SU-DHL-6 (cell line): ENCODE measurements at regions not wholly inside any gene's neighbourhood (a gene's known extent, or its start where the extent isn't known, plus 50 kb on each side); places are given as distances from the start of the nearest gene placed in this dataset.

Experiments used
- CTCF ChIP-seq: fragments of 200-600 bp; sonication (generic); IDR thresholded peaks from one replicate; pipeline ENCODE4 v1.5.1; 2017; ENCODE audit warnings: antibody characterized with exemption, mild to moderate bottlenecking, low read length, moderate library complexity; ENCODE audit not compliant: insufficient read depth, poor library complexity, severe bottlenecking
- EZH2phosphoT487 ChIP-seq: fragments of 200-600 bp; sonication (generic), shearing (Covaris generic); conservative IDR thresholded peaks from 2 replicates; pipeline ENCODE4 v1.6.1; 2018; ENCODE audit warnings: mild to moderate bottlenecking, antibody characterized with exemption, low read length, moderate library complexity, mixed read lengths

- TF ChIP-seq CTCF, result no peak
- TF ChIP-seq EZH2phosphoT487, result no peak
These were observed 67.9 kb upstream of the BLID start for GRCh38 chr11:122183933-122184332.
